MG63 (cell line): ENCODE measurements at regions not wholly inside any gene's neighbourhood (a gene's known extent, or its start where the extent isn't known, plus 50 kb on each side); places are given as distances from the start of the nearest gene placed in this dataset.

Experiments used
- DNase-seq: peaks from one replicate; pipeline ENCODE4 v3.0.0-alpha.2; 2020
- H3K27me3 ChIP-seq: fragments of 250-450 bp; sonication (Bioruptor Pico); 2 replicates; pipeline ENCODE4 v1.5.1; 2020; ENCODE audit warnings: mild to moderate bottlenecking, moderate library complexity
- H3K36me3 ChIP-seq: fragments of 250-450 bp; sonication (Bioruptor Pico); 2 replicates; pipeline ENCODE4 v1.5.1; 2020; ENCODE audit warnings: mild to moderate bottlenecking, moderate library complexity
- H3K4me3 ChIP-seq: fragments of 250-450 bp; sonication (Bioruptor Pico); 2 replicates; pipeline ENCODE4 v1.5.1; 2020; ENCODE audit warnings: mild to moderate bottlenecking, moderate library complexity
- H3K9me3 ChIP-seq: fragments of 250-450 bp; sonication (Bioruptor Pico); 2 replicates; pipeline ENCODE4 v1.5.1; 2020; ENCODE audit warnings: mild to moderate bottlenecking, moderate library complexity

- Histone ChIP-seq H3K4me3 (no peak overlapping the region), H3K9me3 (no peaks in the 10 kb centered on the region), H3K36me3 (peaks cover 8% of the 10 kb centered on the region), H3K27me3 (no peaks in the 10 kb centered on the region)
- DNase-seq: no peak
These were observed 66.5 kb downstream of the CYB561 start for GRCh38 chr17:63379636-63380035.

- Histone ChIP-seq H3K9me3 (no peaks in the 10 kb centered on the region), H3K4me3 (no peak overlapping the region), H3K36me3 (peaks cover 8% of the 10 kb centered on the region), H3K27me3 (no peaks in the 10 kb centered on the region)
- DNase-seq: no peak
These were observed 64.9 kb downstream of the CYB561 start for GRCh38 chr17:63381101-63381729.

- no peak for DNase-seq
- Histone ChIP-seq H3K27me3 (no peaks in the 10 kb centered on the region), H3K36me3 (peaks cover 8% of the 10 kb centered on the region), H3K9me3 (no peaks in the 10 kb centered on the region), H3K4me3 (no peak overlapping the region)
These were observed 64.0 kb downstream of the CYB561 start for GRCh38 chr17:63382136-63382535.
